MM.1S (cell line): ENCODE measurements at regions not wholly inside any gene's neighbourhood (a gene's known extent, or its start where the extent isn't known, plus 50 kb on each side); places are given as distances from the start of the nearest gene placed in this dataset.
A peak's percentile ranks its signal among the peaks of the same experiment; 100 is the strongest.

ENCODE experiments used
- DNase-seq: peaks from one replicate; pipeline ENCODE4 v3.0.0-alpha.2; 2015
- H2AFZ ChIP-seq: fragments of 300-600 bp; sonication (generic); 2 replicates; pipeline ENCODE4 v1.6.0; 2016; ENCODE audit warnings: antibody characterized with exemption, low read length
- H3F3A ChIP-seq: fragments of 300-600 bp; sonication (generic); 2 replicates; pipeline ENCODE4 v1.6.1; 2016; ENCODE audit warnings: mild to moderate bottlenecking, antibody characterized with exemption, low read length, moderate library complexity, mixed read lengths; ENCODE audit not compliant: insufficient read depth
- H3K27ac ChIP-seq: fragments of 300-600 bp; sonication (generic); 2 replicates; pipeline ENCODE4 v1.5.1; 2016; ENCODE audit warnings: mild to moderate bottlenecking, low read length
- H3K27me3 ChIP-seq: fragments of 300-600 bp; sonication (generic); replicated peaks from 2 replicates; pipeline ENCODE4 v1.6.0; 2016; ENCODE audit warnings: low read length; ENCODE audit not compliant: insufficient read depth
- H3K36me3 ChIP-seq: fragments of 300-600 bp; sonication (generic); replicated peaks from 2 replicates; pipeline ENCODE4 v1.6.1; 2016; ENCODE audit warnings: mild to moderate bottlenecking, low read length, mixed read lengths; ENCODE audit not compliant: insufficient read depth
- H3K4me1 ChIP-seq: fragments of 300-600 bp; sonication (generic); 2 replicates; pipeline ENCODE4 v1.6.1; 2016; ENCODE audit warnings: low read length, mixed read lengths
- H3K4me2 ChIP-seq: fragments of 300-600 bp; sonication (generic); 2 replicates; pipeline ENCODE4 v1.6.0; 2016; ENCODE audit warnings: low read depth, low read length
- H3K4me3 ChIP-seq: fragments of 300-600 bp; sonication (generic); 2 replicates; pipeline ENCODE4 v1.5.1; 2016; ENCODE audit warnings: low read length, mixed read lengths
- H3K79me2 ChIP-seq: fragments of 300-600 bp; sonication (generic); 2 replicates; pipeline ENCODE4 v1.6.1; 2016; ENCODE audit warnings: mixed run types, low read length, mixed read lengths
- H3K9ac ChIP-seq: fragments of 300-600 bp; sonication (generic); 2 replicates; pipeline ENCODE4 v1.6.1; 2016; ENCODE audit warnings: low read length, mixed read lengths
- H3K9me2 ChIP-seq: fragments of 300-600 bp; sonication (generic); replicated peaks from 2 replicates; pipeline ENCODE4 v1.6.1; 2016; ENCODE audit warnings: mild to moderate bottlenecking, low read length, mixed read lengths; ENCODE audit not compliant: insufficient read depth
- H3K9me3 ChIP-seq: fragments of 300-600 bp; sonication (generic); replicated peaks from 2 replicates; pipeline ENCODE4 v1.6.1; 2016; ENCODE audit warnings: mild to moderate bottlenecking, low read length, mixed read lengths; ENCODE audit not compliant: insufficient read depth
- H4K20me1 ChIP-seq: fragments of 300-600 bp; sonication (generic); 2 replicates; pipeline ENCODE4 v1.6.1; 2016; ENCODE audit warnings: mild to moderate bottlenecking, low read length, moderate library complexity, mixed read lengths; ENCODE audit not compliant: insufficient read depth
- CTCF ChIP-seq: fragments of 300-600 bp; sonication (generic); IDR thresholded peaks from 2 replicates; pipeline ENCODE4 v1.5.1; 2016; ENCODE audit warnings: antibody characterized with exemption, low read length, mixed read lengths
- EZH2 ChIP-seq: fragments of 300-600 bp; sonication (generic); optimal IDR thresholded peaks from 2 replicates; pipeline ENCODE3; 2017; ENCODE audit warnings: low read depth, mild to moderate bottlenecking, antibody characterized with exemption, low read length, mixed read lengths
- EZH2phosphoT487 ChIP-seq: fragments of 300-600 bp; sonication (generic); IDR thresholded peaks from 2 replicates; pipeline ENCODE4 v1.6.1; 2018; ENCODE audit warnings: antibody characterized with exemption, low read length

- DNase-seq = peak; percentile 41
- no peaks in the 10 kb centered on the region for H3K79me2 ChIP-seq
- no peak overlapping the region for H3K9ac ChIP-seq
- H3K4me3 ChIP-seq = no peak overlapping the region
- no peaks in the 10 kb centered on the region for H4K20me1 ChIP-seq
- H3K27ac ChIP-seq = no peak overlapping the region
- H2AFZ ChIP-seq = no peak overlapping the region
- no peaks in the 10 kb centered on the region for H3K9me3 ChIP-seq
- H3F3A ChIP-seq = no peaks in the 10 kb centered on the region
- TF ChIP-seq EZH2phosphoT487 = no peak
- no peak for TF ChIP-seq EZH2
- TF ChIP-seq CTCF = no peak
- H3K27me3 ChIP-seq = no peaks in the 10 kb centered on the region
- H3K36me3 ChIP-seq = no peaks in the 10 kb centered on the region
- H3K9me2 ChIP-seq = no peaks in the 10 kb centered on the region
- H3K4me1 ChIP-seq = no peaks in the 10 kb centered on the region
- H3K4me2 ChIP-seq = no peak overlapping the region
These were observed 573.3 kb downstream of the EPHB1 start for GRCh38 chr3:135368316-135368715.

GRCh38 chr3:135368781-135369180, 573.7 kb downstream of the EPHB1 start:
- H2AFZ ChIP-seq = no peak overlapping the region
- TF ChIP-seq EZH2phosphoT487 = no peak
- TF ChIP-seq CTCF = no peak
- no peak for TF ChIP-seq EZH2
- H4K20me1 ChIP-seq = no peaks in the 10 kb centered on the region
- no peak overlapping the region for H3K27ac ChIP-seq
- H3K9me3 ChIP-seq = no peaks in the 10 kb centered on the region
- no peaks in the 10 kb centered on the region for H3F3A ChIP-seq
- no peak overlapping the region for H3K4me3 ChIP-seq
- H3K4me1 ChIP-seq = no peaks in the 10 kb centered on the region
- H3K9ac ChIP-seq = no peak overlapping the region
- H3K27me3 ChIP-seq = no peaks in the 10 kb centered on the region
- no peaks in the 10 kb centered on the region for H3K79me2 ChIP-seq
- no peaks in the 10 kb centered on the region for H3K9me2 ChIP-seq
- no peaks in the 10 kb centered on the region for H3K36me3 ChIP-seq
- no peak overlapping the region for H3K4me2 ChIP-seq
- no peak for DNase-seq

- Histone ChIP-seq H3F3A (no peaks in the 10 kb centered on the region), H3K27me3 (no peaks in the 10 kb centered on the region), H3K36me3 (no peaks in the 10 kb centered on the region), H3K4me1 (no peaks in the 10 kb centered on the region), H3K79me2 (no peaks in the 10 kb centered on the region), H2AFZ (no peak overlapping the region), H3K27ac (no peak overlapping the region), H3K4me3 (no peak overlapping the region), H3K4me2 (no peak overlapping the region), H3K9me2 (no peaks in the 10 kb centered on the region), H3K9me3 (no peaks in the 10 kb centered on the region), H4K20me1 (no peaks in the 10 kb centered on the region), H3K9ac (no peak overlapping the region)
- TF ChIP-seq CTCF (no peak), EZH2 (no peak), EZH2phosphoT487 (no peak)
- no peak for DNase-seq
These were observed 579.5 kb downstream of the EPHB1 start for GRCh38 chr3:135374571-135374970.
